ENCODE measurements at regions not wholly inside any gene's neighbourhood (a gene's known extent, or its start where the extent isn't known, plus 50 kb on each side); places are given as distances from the start of the nearest gene placed in this dataset.

DNA sequence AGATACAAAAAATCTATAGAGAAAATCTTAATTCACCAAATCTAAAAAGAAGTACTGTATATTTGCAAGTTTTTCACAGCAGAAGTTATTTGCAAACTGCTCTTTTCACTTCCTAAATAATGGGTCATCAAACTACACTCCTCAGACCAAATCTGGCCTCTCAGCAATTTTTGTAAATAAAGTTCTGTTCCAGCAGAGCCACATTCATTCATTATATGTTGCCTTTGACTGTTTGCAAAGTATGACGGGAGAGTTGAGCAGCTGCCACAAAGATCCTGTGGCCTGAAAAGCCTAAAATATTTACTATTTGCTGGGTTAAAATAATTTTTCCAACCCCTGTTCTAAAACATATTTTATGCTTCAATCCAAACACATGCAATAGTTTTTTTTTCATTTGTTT, 1222.3 kb upstream of the SEL1L start:
- in situ Hi-C loops (cut with MboI; ENCODE audit: low pct_unique_long_range_greater_than_20kb, low sequenced_read_pairs, unreplicated experiment), result no loop called here
- no peak for DNase-seq (ENCODE audit: low spot score)
- TF ChIP-seq, protein P1, sequence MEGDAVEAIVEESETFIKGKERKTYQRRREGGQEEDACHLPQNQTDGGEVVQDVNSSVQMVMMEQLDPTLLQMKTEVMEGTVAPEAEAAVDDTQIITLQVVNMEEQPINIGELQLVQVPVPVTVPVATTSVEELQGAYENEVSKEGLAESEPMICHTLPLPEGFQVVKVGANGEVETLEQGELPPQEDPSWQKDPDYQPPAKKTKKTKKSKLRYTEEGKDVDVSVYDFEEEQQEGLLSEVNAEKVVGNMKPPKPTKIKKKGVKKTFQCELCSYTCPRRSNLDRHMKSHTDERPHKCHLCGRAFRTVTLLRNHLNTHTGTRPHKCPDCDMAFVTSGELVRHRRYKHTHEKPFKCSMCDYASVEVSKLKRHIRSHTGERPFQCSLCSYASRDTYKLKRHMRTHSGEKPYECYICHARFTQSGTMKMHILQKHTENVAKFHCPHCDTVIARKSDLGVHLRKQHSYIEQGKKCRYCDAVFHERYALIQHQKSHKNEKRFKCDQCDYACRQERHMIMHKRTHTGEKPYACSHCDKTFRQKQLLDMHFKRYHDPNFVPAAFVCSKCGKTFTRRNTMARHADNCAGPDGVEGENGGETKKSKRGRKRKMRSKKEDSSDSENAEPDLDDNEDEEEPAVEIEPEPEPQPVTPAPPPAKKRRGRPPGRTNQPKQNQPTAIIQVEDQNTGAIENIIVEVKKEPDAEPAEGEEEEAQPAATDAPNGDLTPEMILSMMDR (IDR thresholded peaks at IDR 0.05; ENCODE audit: extremely low read depth, insufficient read depth, missing control alignments), result no peak

DNA sequence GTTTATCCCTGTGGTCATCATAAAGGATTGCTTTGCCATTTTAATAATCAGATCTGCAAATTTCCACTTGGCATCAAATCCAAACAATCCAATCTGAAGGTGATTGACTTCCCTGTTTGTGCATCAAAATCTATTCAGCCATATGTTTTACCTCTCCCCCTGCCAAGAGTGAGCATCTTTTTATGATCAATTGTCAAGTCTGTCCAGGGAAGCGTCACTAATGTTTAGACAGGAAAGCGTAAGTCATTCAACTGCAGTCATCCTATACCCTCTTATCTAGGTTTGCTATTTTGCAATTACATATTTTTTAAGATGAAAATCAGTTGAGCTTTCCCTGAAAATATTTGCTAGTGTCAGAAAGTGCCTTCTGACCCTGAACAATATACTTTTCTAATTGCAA, 1224.1 kb upstream of the SEL1L start:
- TF ChIP-seq, protein P1 (IDR thresholded peaks at IDR 0.05; ENCODE audit: extremely low read depth, insufficient read depth, missing control alignments), result no peak
- no peak for DNase-seq (ENCODE audit: low spot score)
- in situ Hi-C loops (cut with MboI; ENCODE audit: low pct_unique_long_range_greater_than_20kb, low sequenced_read_pairs, unreplicated experiment), result no loop called here

DNA sequence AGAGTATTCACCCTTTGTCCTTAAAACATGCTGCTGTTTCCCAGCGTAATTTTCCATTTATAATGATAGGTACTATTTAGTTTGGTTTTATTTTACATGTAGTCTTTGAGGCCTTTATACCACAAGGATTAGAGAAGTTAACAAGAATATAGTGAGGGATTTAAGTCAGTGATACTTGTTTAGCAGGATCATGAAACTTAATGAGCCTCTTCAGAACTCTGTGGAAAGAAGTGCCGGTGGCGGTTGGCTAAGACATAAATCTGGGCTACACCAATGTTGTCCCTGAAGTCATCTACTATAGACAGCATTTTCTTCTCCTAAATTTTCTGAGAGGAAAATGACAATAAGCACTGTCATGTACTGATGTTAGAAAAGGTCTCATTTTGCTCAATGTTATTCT, 1226.0 kb upstream of the SEL1L start:
- TF ChIP-seq, protein P1 (IDR thresholded peaks at IDR 0.05; ENCODE audit: extremely low read depth, insufficient read depth, missing control alignments), result no peak
- DNase-seq (ENCODE audit: low spot score), result no peak
- in situ Hi-C loops (cut with MboI; ENCODE audit: low pct_unique_long_range_greater_than_20kb, low sequenced_read_pairs, unreplicated experiment), result no loop called here

DNA sequence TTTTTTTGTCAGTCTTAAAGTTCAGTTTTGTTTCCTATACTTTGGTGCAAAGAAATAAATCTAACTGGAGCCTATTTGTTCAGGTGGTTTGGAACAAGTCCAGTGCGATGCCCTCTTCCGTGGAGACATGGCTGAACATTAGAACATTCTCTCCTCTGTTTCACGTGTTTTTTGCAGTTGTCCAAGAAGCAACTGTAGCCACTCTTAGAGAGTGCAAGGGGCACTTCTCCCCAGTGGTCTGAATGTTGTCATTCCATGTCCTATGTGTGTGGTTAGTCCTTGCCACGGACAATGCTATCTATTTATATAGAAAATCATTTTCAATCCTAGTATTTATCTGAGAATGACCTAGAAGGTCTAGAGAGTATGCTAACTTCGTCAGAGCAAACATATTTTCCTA, 1232.5 kb upstream of the SEL1L start:
- DNase-seq (ENCODE audit: low spot score), result no peak
- in situ Hi-C loops (cut with MboI; ENCODE audit: low pct_unique_long_range_greater_than_20kb, low sequenced_read_pairs, unreplicated experiment), result no loop called here

DNA sequence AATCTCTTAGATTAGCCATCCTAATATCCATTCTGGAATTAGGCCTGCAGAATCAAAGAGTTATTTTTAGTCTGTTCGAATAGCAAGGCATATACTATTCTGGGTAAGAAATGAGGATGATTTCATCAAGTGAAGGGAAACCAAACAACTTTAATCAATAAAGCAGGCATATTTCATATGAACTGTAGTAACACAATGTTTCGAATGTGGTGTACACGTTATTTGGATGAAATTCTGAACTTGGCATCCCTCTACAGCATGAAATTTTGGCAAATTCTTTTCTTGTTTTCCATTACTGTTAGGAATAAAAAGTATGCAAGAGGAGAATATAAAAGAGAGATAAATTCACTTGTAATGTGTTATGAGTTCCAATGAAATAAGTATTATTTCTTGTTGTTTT, 1233.3 kb upstream of the SEL1L start:
- TF ChIP-seq, protein P1 (IDR thresholded peaks at IDR 0.05; ENCODE audit: extremely low read depth, insufficient read depth, missing control alignments), result no peak
- DNase-seq (ENCODE audit: low spot score), result no peak
- in situ Hi-C loops (cut with MboI; ENCODE audit: low pct_unique_long_range_greater_than_20kb, low sequenced_read_pairs, unreplicated experiment), result no loop called here

More for the DNA sequence above, 1232.5 kb upstream of the SEL1L start:
- TF ChIP-seq, protein P1 (IDR thresholded peaks at IDR 0.05; ENCODE audit: extremely low read depth, insufficient read depth, missing control alignments), result no peak

DNA sequence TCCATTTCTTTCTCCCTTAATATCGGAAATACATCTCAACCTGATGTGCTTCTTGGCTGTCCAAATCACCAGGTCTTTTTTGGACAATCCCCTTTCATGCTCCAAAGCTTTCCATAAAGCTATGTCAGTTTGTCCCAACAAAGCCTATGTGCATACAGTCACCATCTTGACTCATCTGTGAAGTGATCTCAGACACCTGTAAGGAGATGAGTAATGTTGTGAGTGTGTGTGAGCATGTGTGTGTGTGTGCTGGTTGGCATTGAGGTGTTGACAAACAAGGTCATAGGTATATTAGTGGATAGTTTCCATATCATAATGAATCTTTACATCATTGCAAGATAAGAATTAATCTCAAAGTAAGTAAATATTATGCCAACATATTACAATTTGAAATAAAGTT, 1243.3 kb upstream of the SEL1L start:
- no peak for DNase-seq (ENCODE audit: low spot score)
- TF ChIP-seq, protein P1 (IDR thresholded peaks at IDR 0.05; ENCODE audit: extremely low read depth, insufficient read depth, missing control alignments), result no peak
- in situ Hi-C loops (cut with MboI; ENCODE audit: low pct_unique_long_range_greater_than_20kb, low sequenced_read_pairs, unreplicated experiment), result no loop called here
